ENCODE measurements at regions not wholly inside any gene's neighbourhood (a gene's known extent, or its start where the extent isn't known, plus 50 kb on each side); places are given as distances from the start of the nearest gene placed in this dataset.

DNA sequence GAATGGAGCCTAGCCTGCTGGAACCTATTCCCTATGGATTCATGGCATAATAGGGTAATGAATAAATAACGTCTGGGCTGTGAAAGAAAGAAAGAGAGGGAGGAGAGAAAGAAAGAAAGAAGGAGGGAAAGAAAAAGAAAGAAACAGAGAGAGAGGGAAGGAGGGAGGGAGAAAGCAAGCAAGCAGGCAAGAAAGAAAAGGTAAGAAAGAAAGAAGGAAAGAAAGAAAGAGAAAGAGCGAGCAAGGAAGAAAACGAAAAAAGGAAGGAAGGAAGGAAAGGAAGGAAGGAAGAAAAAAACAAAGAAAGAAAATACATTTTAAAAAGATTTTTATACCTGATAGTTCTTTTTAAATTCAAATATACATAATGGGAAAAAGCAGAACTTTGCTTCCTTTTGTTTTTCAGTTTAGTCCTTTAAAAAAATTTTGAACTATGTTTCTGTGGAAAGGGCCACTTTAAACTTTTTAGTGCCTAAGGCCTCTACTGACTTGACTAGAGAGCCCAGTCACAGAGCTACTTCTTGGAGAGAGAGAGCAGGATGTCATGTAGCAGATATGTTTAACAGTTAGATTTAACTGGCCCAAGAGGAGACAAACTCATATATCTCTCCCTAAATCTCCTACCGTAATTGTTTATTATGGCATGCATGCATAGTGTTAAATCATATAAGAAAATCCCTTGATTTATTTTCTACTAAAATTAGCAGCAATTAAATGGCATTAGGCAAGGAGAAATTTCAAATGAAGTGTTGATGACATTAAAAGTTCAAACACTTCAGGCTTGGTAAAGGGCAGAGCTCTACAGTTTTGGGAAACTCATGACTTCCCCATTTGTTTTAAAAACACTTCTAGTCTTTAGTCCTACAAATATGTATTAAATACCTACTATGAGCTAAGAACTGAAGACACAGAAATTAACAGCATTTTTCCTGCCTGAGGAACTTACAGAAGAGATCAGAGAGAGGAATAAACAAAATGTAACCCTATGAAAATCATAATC is 305.5 kb downstream of the BCAT1 start:
- H3K4me1 ChIP-seq (ENCODE audit: control insufficient read depth in 2 of 2, insufficient read depth in 1 of 2, low read depth in 1 of 2, low read length in 2 of 2): no peaks in the 10 kb centered on the region
- WGBS, 2 donors (ENCODE audit: extremely low coverage in 2 of 2, insufficient read length in 2 of 2, insufficient replicate concordance in 1 of 2): no CpG with 5 or more reads among the region's 4 CpGs

DNA sequence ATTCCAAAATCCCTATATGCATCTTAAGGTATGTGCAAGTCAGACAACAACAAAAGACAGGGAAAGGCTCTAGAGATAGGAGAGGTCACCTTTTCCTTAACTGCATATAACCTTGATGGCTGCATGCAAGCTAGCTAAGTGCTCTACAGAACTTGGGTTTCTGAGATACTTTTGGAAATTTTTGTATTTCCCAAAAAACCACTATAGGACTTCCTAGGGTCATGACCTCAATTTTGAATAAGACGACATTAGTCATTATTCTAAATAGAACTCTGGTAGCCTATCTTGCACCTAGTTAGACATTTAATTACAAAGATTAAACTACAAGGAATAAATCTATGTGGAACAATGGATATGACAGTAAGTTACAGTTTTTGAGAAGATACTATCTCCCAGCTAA is 309.3 kb downstream of the BCAT1 start:
- H2BK15ac ChIP-seq (ENCODE audit: low read length): no peak overlapping the region
- no peak overlapping the region for H3K4me2 ChIP-seq (ENCODE audit: insufficient read depth, low read length, poor library complexity, severe bottlenecking)
- no peaks in the 10 kb centered on the region for H3K36me3 ChIP-seq (replicated peaks in 1 of 2; ENCODE audit: control insufficient read depth in 2 of 2, insufficient read depth in 2 of 2, low read length in 2 of 2)
- no peak overlapping the region for H2BK120ac ChIP-seq (ENCODE audit: low read depth, low read length)
- no peak overlapping the region for H3K18ac ChIP-seq (ENCODE audit: low read length)
- H3K4me1 ChIP-seq (ENCODE audit: control insufficient read depth in 2 of 2, insufficient read depth in 1 of 2, low read depth in 1 of 2, low read length in 2 of 2): peaks cover 2 to 22% of the 10 kb centered on the region in 2 donors
- no peak overlapping the region for H2AK5ac ChIP-seq (ENCODE audit: low read depth, low read length)
- no peak overlapping the region for H3K4ac ChIP-seq (ENCODE audit: low read length)
- no peak overlapping the region for H3K27ac ChIP-seq (replicated peaks; ENCODE audit: low read length)
- no peak overlapping the region for H3K14ac ChIP-seq (ENCODE audit: low read length)
- H4K91ac ChIP-seq (ENCODE audit: low read depth, low read length, poor library complexity): no peak overlapping the region
- H3K23ac ChIP-seq (ENCODE audit: low read depth, low read length, poor library complexity): no peak overlapping the region
- H3K27me3 ChIP-seq (ENCODE audit: control insufficient read depth in 3 of 3, insufficient read depth in 3 of 3, low read depth in 1 of 3, low read length in 3 of 3): no peaks in the 10 kb centered on the region
- DNase-seq (ENCODE audit: low spot score): no peak
- H3K4me3 ChIP-seq (ENCODE audit: low read length in 2 of 2): no peak overlapping the region
- H3K9ac ChIP-seq (ENCODE audit: low read depth, low read length, poor library complexity): no peak overlapping the region
- H4K8ac ChIP-seq (ENCODE audit: low read depth, low read length): no peak overlapping the region
- H2AFZ ChIP-seq (ENCODE audit: low read length): no peak overlapping the region
- WGBS, 2 donors (ENCODE audit: extremely low coverage in 2 of 2, insufficient read length in 2 of 2, insufficient replicate concordance in 1 of 2): no CpG with 5 or more reads among the region's 1 CpG
- no peaks in the 10 kb centered on the region for H3K9me3 ChIP-seq (replicated peaks in 1 of 2; ENCODE audit: control insufficient read depth in 2 of 2, insufficient read depth in 1 of 2, low read depth in 1 of 2, low read length in 2 of 2)
- no peaks in the 10 kb centered on the region for H3K79me1 ChIP-seq (ENCODE audit: low read depth, low read length)
- no peak overlapping the region for H2BK12ac ChIP-seq (ENCODE audit: low read length)
- H2BK5ac ChIP-seq (ENCODE audit: low read length): no peak overlapping the region

More for the DNA sequence above, 305.5 kb downstream of the BCAT1 start:
- Histone ChIP-seq H3K4me2 (ENCODE audit: insufficient read depth, low read length, poor library complexity, severe bottlenecking) (no peak overlapping the region), H3K9ac (ENCODE audit: low read depth, low read length, poor library complexity) (no peak overlapping the region), H4K91ac (ENCODE audit: low read depth, low read length, poor library complexity) (no peak overlapping the region), H3K79me1 (ENCODE audit: low read depth, low read length) (no peaks in the 10 kb centered on the region), H2BK15ac (ENCODE audit: low read length) (no peak overlapping the region), H2BK120ac (ENCODE audit: low read depth, low read length) (no peak overlapping the region), H2BK12ac (ENCODE audit: low read length) (no peak overlapping the region), H3K4ac (ENCODE audit: low read length) (no peak overlapping the region), H4K8ac (ENCODE audit: low read depth, low read length) (no peak overlapping the region), H3K14ac (ENCODE audit: low read length) (no peak overlapping the region), H3K23ac (ENCODE audit: low read depth, low read length, poor library complexity) (no peak overlapping the region), H2BK5ac (ENCODE audit: low read length) (no peak overlapping the region), H2AK5ac (ENCODE audit: low read depth, low read length) (no peak overlapping the region), H3K9me3 (replicated peaks in 1 of 2; ENCODE audit: control insufficient read depth in 2 of 2, insufficient read depth in 1 of 2, low read depth in 1 of 2, low read length in 2 of 2) (no peaks in the 10 kb centered on the region), H3K4me3 (ENCODE audit: low read length in 2 of 2) (no peak overlapping the region), H2AFZ (ENCODE audit: low read length) (no peak overlapping the region), H3K18ac (ENCODE audit: low read length) (no peak overlapping the region), H3K27me3 (ENCODE audit: control insufficient read depth in 3 of 3, insufficient read depth in 3 of 3, low read depth in 1 of 3, low read length in 3 of 3) (no peaks in the 10 kb centered on the region), H3K27ac (replicated peaks; ENCODE audit: low read length) (no peak overlapping the region), H3K36me3 (replicated peaks in 1 of 2; ENCODE audit: control insufficient read depth in 2 of 2, insufficient read depth in 2 of 2, low read length in 2 of 2) (no peaks in the 10 kb centered on the region)
- no peak for DNase-seq (ENCODE audit: low spot score)

DNA sequence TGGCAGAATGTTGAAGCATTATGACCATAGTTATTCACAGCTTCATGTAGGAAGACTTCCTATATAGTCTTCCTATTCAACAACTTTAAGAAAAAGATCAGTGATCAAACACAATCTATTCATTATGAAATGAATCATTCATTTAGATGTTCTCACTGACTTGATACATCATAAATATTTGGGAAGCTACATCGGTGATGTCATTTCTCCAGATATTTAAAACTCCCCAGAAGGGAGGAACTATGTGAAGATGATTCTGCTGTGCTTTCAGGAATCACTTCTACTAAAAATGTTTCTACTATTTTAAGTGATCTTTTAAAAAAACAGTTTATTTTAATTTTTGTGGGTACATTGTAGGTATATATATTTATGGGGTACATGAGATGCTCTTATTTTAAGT is 316.4 kb downstream of the BCAT1 start:
- no peak overlapping the region for H2BK120ac ChIP-seq (ENCODE audit: low read depth, low read length)
- H3K79me1 ChIP-seq (ENCODE audit: low read depth, low read length): no peaks in the 10 kb centered on the region
- H3K4ac ChIP-seq (ENCODE audit: low read length): no peak overlapping the region
- no peak overlapping the region for H3K18ac ChIP-seq (ENCODE audit: low read length)
- no peak overlapping the region for H3K27ac ChIP-seq (replicated peaks; ENCODE audit: low read length)
- no peak overlapping the region for H4K91ac ChIP-seq (ENCODE audit: low read depth, low read length, poor library complexity)
- no peak for DNase-seq (ENCODE audit: low spot score)
- no peak overlapping the region for H3K9ac ChIP-seq (ENCODE audit: low read depth, low read length, poor library complexity)
- no peak overlapping the region for H3K4me3 ChIP-seq (ENCODE audit: low read length in 2 of 2)
- H3K14ac ChIP-seq (ENCODE audit: low read length): no peak overlapping the region
- H2BK12ac ChIP-seq (ENCODE audit: low read length): no peak overlapping the region
- no peak overlapping the region for H4K8ac ChIP-seq (ENCODE audit: low read depth, low read length)
- no peak overlapping the region for H2AK5ac ChIP-seq (ENCODE audit: low read depth, low read length)
- no peaks in the 10 kb centered on the region for H3K36me3 ChIP-seq (replicated peaks in 1 of 2; ENCODE audit: control insufficient read depth in 2 of 2, insufficient read depth in 2 of 2, low read length in 2 of 2)
- H2BK15ac ChIP-seq (ENCODE audit: low read length): no peak overlapping the region
- no peak overlapping the region for H3K4me2 ChIP-seq (ENCODE audit: insufficient read depth, low read length, poor library complexity, severe bottlenecking)
- peaks cover 0 to 10% of the 10 kb centered on the region in 2 donors for H3K9me3 ChIP-seq (replicated peaks in 1 of 2; ENCODE audit: control insufficient read depth in 2 of 2, insufficient read depth in 1 of 2, low read depth in 1 of 2, low read length in 2 of 2)
- peaks cover 2 to 17% of the 10 kb centered on the region in 2 donors for H3K4me1 ChIP-seq (ENCODE audit: control insufficient read depth in 2 of 2, insufficient read depth in 1 of 2, low read depth in 1 of 2, low read length in 2 of 2)
- no CpG with 5 or more reads among the region's 1 CpG for WGBS, 2 donors (ENCODE audit: extremely low coverage in 2 of 2, insufficient read length in 2 of 2, insufficient replicate concordance in 1 of 2)
- H3K27me3 ChIP-seq (ENCODE audit: control insufficient read depth in 3 of 3, insufficient read depth in 3 of 3, low read depth in 1 of 3, low read length in 3 of 3): no peaks in the 10 kb centered on the region
- no peak overlapping the region for H2BK5ac ChIP-seq (ENCODE audit: low read length)
- no peak overlapping the region for H2AFZ ChIP-seq (ENCODE audit: low read length)
- no peak overlapping the region for H3K23ac ChIP-seq (ENCODE audit: low read depth, low read length, poor library complexity)

DNA sequence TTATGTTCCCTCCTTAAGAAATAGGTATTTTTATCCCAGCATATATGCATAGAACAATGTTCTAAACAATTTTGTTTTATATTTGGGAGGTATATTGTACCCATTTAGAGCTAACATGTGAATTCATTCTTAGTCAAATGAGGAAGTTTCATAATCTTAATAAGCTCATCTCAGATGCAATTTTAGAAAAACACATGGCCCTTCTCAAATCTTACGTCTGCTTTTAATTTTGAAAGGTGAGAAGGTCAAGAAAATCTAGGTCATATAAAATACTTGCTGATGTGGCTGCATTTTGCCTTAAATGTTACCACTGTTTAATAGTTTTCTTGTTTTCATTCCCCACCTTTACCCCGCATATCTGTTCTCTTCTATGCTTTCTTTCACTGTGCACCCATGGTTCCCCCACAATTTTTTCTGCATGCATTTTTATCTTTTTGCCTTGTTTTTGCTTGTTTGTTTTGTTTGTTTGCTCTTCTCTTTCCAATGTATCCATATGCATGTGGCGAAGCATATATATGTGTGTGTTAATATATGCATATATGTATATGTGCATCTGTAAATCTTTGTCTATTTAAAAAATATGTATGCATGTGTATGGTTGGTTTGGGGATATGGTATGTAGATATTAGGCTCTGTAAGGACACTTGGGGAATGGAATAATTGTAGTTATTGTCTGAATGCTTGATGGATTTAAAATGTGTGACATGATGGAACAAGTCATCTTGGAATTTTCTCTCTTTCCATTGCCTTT is 317.1 kb downstream of the BCAT1 start:
- H3K79me1 ChIP-seq (ENCODE audit: low read depth, low read length): no peaks in the 10 kb centered on the region

More for the DNA sequence above, 317.1 kb downstream of the BCAT1 start:
- WGBS, 2 donors (ENCODE audit: extremely low coverage in 2 of 2, insufficient read length in 2 of 2, insufficient replicate concordance in 1 of 2): no CpG with 5 or more reads among the region's 3 CpGs
- Histone ChIP-seq H4K91ac (ENCODE audit: low read depth, low read length, poor library complexity) (no peak overlapping the region), H3K23ac (ENCODE audit: low read depth, low read length, poor library complexity) (no peak overlapping the region), H2BK120ac (ENCODE audit: low read depth, low read length) (no peak overlapping the region), H2BK15ac (ENCODE audit: low read length) (no peak overlapping the region), H3K36me3 (replicated peaks in 1 of 2; ENCODE audit: control insufficient read depth in 2 of 2, insufficient read depth in 2 of 2, low read length in 2 of 2) (no peaks in the 10 kb centered on the region), H4K8ac (ENCODE audit: low read depth, low read length) (no peak overlapping the region), H2BK5ac (ENCODE audit: low read length) (no peak overlapping the region), H3K9me3 (replicated peaks in 1 of 2; ENCODE audit: control insufficient read depth in 2 of 2, insufficient read depth in 1 of 2, low read depth in 1 of 2, low read length in 2 of 2) (peaks cover 0 to 10% of the 10 kb centered on the region in 2 donors), H3K9ac (ENCODE audit: low read depth, low read length, poor library complexity) (no peak overlapping the region), H3K27ac (replicated peaks; ENCODE audit: low read length) (no peak overlapping the region), H3K4me3 (ENCODE audit: low read length in 2 of 2) (no peak overlapping the region), H3K14ac (ENCODE audit: low read length) (no peak overlapping the region), H3K27me3 (ENCODE audit: control insufficient read depth in 3 of 3, insufficient read depth in 3 of 3, low read depth in 1 of 3, low read length in 3 of 3) (no peaks in the 10 kb centered on the region), H3K4ac (ENCODE audit: low read length) (no peak overlapping the region), H3K18ac (ENCODE audit: low read length) (no peak overlapping the region), H3K4me2 (ENCODE audit: insufficient read depth, low read length, poor library complexity, severe bottlenecking) (no peak overlapping the region), H2AFZ (ENCODE audit: low read length) (no peak overlapping the region), H2BK12ac (ENCODE audit: low read length) (no peak overlapping the region), H2AK5ac (ENCODE audit: low read depth, low read length) (no peak overlapping the region), H3K4me1 (ENCODE audit: control insufficient read depth in 2 of 2, insufficient read depth in 1 of 2, low read depth in 1 of 2, low read length in 2 of 2) (peaks cover 2 to 14% of the 10 kb centered on the region in 2 donors)
- no peak for DNase-seq (ENCODE audit: low spot score)
